GM21526 (cell line): ENCODE measurements at regions not wholly inside any gene's neighbourhood (a gene's known extent, or its start where the extent isn't known, plus 50 kb on each side); places are given as distances from the start of the nearest gene placed in this dataset.

Source experiments
- ATAC-seq: cut with Tn5 transposase; IDR thresholded peaks from one replicate; pipeline ENCODE4 v1.9.1; 2021; ENCODE audit warnings: moderate library complexity; ENCODE audit not compliant: unreplicated experiment, low FRiP score

DNA sequence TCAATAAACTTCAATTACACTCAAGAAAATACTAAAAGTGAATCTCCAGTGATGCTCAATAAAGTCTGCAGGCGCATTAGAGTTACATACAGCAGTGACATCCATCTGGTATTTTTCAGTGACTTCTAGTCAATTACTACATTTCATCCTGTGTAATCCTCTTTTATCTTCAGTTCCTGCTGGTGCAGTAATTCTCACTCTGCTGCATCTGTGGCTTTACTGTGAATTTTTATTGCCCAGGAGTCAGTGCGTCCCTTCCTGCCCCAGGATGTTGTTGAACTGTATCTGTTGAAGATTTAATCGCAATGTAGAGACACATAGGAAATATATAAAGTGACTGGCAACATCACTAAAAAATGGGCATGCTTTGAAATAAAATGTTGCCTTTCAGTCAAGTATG is 196.3 kb upstream of the TMTC4 start:
- ATAC-seq: no peak

DNA sequence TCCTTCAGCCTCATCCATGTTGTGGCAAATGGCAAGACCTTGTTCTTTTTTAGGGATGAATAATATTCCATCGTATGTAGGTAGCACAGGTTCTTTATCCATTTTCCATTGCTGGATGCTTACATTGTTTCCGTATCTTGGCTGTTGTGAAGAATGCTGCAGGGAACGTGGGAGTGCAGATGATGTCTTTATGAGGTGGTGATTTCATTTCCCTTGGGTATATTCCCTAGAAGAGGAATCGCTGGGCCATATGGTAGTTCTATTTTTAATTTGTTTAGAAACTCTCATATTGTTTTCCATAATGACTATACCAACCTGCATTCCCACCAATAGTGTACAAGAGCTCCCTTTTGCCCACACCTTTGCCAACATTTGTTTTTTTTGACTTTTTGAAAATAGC is 186.3 kb upstream of the TMTC4 start:
- no peak for ATAC-seq

DNA sequence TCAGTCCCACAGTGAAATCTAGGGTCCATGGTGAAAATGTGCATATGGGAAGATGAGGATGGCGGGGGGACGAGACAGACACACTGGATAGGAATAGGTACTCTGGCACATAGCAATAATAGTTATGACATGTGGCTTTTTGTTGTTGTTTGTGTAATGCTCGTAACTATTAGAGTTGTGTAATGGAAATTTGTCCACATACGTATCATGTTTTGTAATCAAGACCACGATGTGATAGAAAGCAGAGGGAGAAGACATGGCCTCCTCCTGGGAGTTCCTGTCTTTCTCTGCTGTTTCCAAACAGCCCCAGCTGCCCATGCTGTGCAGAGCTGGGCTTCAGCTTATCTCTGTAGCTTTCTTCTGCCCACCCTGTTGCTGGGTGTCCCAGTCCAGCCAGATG is 185.3 kb upstream of the TMTC4 start:
- ATAC-seq: no peak

DNA sequence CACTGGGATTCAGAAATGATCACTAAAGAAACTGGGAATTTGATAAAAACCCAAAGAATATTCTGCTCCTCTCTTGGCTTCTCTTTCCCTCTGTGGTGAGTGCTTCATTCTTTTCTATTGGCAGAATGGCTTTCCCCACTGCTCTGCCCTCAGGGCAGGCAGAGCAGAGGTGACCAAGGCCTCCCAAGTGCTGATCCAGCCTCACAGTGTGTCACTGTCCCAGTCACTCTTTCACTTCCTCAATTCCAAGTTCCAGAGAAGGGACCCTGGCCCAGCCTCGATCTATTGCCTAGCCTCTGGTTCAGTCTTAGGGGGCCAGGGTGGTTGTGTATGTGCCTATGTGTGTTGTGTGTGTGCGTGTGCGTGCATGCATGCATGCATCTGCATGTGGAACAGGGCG is 180.6 kb upstream of the TMTC4 start:
- ATAC-seq: no peak

DNA sequence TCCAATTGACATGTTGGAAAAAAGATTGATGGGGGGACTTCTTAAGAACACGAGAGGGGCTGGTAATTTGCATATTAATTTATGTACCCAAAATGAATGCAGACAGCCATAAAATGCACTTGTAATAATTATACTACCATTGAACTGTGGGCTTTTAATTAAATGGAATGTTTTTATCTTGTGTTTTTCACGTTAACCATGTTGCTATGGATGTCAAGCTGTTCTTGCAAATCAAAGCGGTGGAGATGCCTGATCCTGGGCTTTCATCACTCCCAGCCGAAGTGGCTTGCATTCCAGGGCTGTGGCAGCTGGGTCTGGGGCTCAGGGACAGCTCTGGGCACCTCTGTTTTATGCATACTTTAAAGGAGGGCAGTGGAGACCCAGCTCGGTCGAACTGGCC is 179.4 kb upstream of the TMTC4 start:
- ATAC-seq: no peak

DNA sequence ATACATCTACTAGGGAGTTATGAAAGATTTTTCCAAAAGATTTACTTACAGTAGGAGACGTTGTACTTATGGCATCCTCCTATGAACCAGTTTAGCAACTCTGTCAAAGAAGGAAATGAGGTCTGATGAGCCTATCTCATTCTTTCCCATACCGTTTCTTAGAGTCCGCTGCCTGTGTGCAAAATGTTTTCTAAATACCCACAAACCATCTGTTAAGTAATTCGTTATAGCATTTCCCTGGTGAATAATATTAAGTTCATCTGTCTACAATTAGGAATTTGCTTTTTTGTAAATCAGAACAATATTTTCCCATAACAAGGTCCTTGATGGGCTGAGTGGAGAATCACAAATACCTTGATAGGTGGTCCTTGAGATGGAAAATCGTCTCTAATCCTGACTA is 178.8 kb upstream of the TMTC4 start:
- no peak for ATAC-seq

DNA sequence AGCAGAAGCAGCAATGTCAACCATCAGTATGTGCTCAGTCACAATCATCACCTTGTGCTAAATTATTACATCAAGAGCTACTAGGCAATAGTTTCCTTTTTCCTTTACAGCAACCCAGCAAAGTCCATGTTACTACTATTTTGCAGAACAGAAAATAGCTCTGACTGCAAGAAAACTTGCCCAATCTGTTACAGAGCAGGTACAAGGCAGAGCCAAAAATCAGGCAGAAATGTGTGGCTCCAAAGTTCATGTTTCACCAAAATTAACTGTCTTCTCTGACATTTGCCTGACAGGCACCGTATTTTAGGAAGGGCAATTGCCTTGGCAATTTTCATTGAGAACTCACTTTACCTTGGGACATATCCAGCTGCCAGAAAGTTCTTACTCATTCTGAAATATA is 177.6 kb upstream of the TMTC4 start:
- ATAC-seq: no peak

DNA sequence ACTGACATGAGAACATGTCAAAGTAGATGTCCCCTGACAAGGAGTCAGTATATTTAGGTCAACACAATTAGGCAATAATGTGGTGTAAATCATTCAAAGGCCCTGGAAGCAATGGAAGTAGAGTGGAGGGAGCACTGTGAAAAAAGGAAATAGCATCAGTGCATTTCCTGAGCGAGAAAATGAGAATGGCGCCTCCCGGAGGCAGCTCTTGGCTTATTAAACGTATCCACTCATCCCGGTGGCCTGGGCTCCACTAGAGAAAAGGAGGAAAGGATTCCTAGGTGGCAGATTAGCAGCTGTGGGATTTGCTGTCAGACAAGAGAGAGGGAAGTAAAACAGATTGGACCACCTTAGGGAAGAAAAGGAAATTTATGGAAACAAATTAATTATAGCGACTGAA is 173.7 kb upstream of the TMTC4 start:
- no peak for ATAC-seq

DNA sequence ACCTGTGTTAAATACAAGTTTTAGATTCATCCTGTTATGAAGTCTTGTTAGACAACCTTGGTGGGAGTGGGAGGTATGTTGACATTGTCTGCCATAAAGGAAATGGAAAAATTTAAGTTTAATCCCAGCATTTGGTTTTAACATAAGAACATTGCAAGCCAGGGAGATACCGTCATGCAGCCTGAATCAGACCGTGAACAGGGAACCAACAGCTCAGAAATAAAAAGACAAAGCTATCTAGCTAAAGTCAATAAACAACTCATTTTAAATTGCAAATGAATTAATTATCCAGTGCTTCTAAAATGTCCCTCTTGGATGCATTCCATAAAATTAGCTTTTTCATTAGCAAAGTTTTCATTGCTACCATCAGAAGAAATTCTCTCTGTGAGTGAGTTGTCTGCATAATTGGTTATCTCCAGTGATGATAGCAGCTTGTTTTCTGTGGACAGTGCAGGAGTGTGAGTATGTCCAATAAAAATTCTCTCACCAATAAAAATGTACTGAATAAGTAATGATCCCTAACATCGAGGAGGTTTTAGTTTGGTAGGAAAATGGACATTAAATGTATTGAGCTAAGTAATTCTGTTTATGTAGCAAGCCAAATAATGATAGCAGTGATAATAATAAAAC is 170.6 kb upstream of the TMTC4 start:
- no peak for ATAC-seq

DNA sequence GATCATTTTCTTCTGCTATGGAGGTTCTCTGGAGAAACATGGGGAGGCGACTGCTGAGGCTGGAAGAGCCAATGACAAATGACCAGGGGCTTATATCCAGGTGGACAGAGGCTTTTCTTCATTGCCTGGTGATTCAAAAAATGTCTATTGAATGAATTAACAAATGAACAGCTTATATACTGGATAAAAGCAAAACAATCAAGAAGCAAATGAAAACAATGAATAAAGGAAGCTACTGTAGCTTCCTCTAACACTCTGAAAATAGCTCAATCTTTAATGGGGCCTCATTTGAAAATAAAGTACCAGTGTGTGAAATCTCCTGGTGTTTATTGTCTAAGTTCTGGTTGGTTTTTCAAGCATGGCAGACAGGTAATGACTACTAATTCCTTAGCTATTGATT is 167.5 kb upstream of the TMTC4 start:
- ATAC-seq: no peak

DNA sequence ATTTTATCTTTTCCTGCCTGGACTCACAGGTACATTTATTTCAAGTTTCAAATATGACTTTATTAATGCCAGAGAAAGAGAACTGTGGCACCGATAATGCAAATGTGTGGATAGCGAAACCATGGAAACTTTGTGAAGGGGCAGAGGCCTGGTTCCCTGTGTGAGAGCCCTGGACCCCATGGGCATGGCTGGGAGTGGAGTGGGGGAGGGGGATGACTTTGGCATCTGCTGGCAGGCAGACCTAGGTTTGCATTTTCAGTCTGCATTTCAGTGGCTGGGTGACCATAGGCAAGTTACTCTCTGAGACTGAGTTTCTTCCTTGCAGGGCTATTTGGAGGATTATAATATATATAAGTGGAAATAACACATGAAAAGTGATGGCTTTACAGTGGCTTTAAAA is 163.8 kb upstream of the TMTC4 start:
- no peak for ATAC-seq

DNA sequence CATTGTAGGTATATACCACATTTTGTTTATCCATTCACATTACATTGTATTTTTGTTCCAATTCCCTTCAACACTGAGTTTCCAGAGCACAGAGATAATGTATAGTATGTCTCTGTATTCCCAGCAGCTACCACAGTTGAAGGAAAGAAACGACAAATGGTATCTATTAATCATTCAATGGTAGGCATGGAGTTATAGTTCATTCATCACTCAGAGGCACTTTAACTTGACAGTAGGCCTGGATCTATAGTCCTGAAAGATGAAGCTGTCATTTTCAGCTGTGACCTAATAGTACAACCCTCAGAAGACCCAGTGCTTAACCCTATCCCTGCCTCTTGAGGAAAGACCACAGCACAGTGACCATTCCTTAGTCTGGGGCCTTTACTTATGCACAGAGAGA is 163.0 kb upstream of the TMTC4 start:
- no peak for ATAC-seq

DNA sequence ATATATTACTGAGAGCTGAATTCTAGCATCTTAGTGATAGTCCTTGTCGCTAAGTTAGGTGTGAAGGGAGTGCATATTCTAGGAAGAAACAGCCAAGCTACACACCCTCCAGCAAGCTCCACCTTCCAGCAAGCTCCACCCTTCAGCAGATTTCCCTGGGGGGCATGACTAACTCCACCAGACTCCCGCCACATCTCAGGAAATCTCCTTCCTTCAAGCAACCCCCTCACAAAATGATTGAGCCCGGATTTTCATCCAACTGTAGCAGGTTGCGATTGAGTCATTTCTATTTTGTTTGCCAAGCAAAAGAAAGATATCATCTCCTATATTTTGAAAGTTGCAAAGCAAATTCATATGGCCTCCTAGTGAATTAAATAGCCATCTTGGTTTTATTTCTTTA is 162.1 kb upstream of the TMTC4 start:
- no peak for ATAC-seq

DNA sequence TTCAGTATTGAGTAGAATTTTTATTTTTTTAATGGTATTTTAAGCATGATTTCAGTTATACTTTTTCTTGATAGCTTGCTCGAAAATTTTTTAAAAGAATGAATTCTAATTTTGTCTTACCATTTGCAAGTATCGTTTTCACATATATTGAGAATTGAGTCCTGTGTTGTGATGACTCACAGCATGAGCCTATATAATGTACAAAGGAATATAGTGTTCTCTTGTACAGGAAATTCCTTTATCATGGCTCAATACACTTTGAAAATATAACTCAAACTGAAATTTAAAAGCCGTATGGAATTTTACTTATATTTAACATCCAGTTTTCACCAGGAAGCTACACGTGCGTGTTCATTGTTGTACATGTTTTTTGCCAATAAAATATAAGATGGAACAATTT is 161.1 kb upstream of the TMTC4 start:
- no peak for ATAC-seq

DNA sequence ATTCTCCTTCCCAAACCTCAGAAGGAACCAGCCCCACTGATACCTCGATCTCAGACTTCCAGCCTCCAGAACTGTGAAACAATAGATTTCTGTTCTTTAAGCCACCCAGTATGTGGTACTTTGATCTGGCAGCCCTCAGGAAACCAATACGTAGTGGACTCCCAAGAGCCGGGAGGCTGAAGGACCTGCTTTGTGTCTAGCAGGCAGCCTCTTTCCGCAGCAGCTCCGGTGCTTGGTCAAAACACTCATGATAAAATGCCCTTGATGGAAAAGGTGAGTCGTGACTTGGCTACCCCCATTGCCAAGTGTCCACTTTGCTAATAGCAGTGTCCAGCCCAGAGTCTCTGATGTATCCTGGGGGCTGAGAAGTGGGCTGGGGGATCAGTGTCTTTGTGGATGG is 158.8 kb upstream of the TMTC4 start:
- no peak for ATAC-seq

DNA sequence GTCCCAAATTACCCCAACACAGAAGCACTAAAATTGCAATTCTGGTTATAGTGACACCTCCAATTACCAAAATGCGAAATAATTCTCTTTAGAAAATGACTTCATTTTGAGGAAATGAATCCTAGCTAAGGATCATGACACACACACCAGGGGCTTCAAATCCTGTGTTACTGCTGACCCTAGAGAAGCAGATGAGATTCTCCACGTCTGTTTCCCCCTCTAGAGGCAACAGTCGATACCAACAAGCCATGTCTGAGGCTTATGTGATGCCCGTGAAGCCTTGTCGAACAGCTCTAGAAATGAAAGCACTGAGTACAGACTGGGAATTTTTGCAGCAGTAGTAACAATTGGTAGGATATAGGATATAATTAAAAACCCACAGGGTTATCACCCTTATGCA is 153.6 kb upstream of the TMTC4 start:
- no peak for ATAC-seq

DNA sequence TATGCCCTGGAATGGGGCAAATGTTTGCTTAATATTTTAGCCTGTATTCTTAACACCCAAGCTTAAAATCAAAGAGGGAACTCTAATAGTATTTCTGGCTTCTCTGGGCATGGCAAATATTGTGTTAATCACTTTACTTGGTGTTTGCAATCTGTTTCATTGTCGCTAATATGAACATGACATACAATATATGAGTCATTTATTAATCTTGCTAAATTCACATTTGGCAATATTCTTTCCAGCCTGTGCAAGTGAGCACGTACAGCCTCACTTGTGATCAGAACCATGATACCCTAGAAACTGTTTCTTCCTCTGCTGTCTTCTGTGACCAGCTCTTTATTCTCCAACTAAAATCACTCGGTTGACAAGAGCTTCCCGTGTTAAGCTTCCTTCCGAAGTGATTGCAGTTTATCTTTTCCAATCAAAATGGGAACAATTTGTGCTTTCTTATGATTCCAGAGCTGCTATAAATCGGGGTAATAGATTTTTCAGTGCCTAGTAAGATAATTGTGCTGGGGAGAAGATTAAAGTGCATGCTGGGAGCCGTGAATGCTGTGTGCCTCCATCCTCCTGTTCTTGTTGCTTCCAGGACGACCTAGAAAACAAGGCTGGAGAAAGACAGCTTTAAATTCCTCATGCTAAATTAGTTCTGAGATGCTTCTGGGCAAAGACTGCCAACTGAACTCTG is 153.0 kb upstream of the TMTC4 start:
- ATAC-seq: no peak

DNA sequence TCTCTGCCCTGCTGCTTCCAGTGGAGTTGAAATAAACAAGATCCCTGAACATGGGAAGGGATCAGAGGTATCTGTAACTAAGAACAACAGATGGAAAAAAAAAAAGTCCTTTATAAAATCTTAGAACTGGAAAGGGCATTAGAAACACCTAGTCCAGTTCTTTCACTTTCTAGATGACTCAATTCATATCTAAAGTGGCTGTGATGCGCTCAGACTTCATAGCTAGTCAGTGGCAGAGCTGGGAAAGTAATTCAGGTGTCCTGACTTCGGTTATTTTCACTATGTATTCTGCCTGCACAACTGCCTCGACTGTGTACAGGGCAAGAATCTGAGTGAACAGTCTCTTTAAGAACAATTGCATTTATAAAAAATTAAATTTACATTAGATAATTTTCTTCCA is 151.8 kb upstream of the TMTC4 start:
- no peak for ATAC-seq

DNA sequence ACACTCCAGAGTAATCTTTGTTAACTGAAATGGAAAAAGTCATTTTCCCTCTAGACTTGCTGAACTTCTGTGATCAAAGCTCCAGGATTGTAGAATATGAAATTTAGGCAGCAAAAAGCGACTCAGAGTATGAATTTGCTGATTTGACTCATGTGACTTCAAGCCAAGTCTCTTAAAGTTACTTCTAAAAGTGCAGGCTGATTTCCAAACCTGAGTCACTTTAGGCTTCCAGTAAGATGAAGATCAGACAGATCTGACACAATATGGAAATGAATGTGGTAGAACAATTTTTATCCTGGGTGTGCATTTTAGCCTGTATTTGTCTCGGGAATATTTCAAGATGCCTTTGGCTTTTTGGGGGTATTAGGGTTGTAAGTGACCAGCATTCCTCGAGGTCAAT is 151.0 kb upstream of the TMTC4 start:
- no peak for ATAC-seq

DNA sequence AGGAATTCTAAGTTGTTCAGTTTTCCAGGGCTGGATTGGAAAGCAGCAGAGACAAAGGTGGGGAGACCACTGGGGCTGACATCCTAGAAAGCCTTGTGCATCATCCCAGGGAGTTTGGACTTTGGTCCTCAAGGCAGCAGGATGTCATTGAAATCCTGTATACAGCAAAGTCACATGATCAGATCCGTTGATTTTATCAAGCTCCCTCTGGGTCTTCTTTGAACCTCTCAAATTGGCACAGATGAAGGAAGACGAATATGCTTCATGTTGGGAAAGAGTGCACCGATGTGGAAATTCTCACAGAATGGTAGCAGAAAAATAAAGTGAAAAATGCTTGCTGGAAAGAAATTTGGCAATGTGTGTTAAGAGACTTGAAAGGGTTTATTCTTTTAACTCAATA is 149.8 kb upstream of the TMTC4 start:
- no peak for ATAC-seq

DNA sequence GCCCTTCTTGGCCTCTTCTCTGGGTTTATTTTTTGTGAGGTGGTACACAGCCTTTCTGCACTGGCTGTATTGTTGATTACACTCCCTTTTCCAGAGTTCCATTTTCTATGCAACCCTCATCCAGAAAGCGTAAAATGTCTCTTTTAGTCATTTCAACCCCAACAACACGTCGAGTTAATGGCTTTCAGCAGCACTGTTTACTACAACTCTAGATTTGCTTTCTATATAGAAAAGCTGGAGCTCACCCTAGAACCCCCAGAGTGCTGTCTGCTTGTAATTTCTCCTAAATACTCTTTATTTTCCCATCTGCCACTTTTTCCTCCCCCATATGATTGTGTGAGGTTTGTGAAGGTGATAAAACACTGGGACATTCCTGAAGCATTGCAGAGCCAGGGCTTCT is 148.9 kb upstream of the TMTC4 start:
- no peak for ATAC-seq

DNA sequence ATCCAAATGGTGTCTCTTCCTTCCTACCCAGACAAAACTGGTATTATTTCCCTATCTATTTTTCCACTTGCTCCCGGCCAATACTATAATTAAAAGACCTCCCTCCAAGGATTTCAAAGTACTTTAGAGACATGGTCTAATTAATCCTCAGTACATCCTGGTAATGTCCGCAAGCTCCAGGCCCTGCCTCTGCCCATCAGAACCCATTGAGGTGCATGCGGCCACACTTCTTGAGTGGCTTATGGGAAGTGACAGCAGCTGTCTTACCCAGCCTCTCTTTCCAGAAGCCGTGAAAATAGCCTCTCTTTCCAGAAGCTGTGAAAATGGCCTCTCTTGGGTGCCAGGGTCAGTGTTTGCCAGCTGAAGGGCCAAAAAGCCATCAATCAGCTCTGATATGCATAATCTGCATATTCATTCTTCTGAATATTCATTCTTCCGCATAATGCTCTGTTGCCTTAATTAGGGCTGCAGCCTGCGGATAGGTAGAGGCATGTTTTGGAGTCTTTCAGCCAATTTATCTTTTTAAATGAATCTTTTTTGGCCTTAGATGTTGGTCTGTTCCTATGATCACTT is 148.4 kb upstream of the TMTC4 start:
- no peak for ATAC-seq
